ENCODE measurements at regions not wholly inside any gene's neighbourhood (a gene's known extent, or its start where the extent isn't known, plus 50 kb on each side); places are given as distances from the start of the nearest gene placed in this dataset.

- no peak for DNase-seq
Observed at GRCh38 chr12:89977405-89978085, 268.9 kb upstream of the ATP2B1 start.

DNA sequence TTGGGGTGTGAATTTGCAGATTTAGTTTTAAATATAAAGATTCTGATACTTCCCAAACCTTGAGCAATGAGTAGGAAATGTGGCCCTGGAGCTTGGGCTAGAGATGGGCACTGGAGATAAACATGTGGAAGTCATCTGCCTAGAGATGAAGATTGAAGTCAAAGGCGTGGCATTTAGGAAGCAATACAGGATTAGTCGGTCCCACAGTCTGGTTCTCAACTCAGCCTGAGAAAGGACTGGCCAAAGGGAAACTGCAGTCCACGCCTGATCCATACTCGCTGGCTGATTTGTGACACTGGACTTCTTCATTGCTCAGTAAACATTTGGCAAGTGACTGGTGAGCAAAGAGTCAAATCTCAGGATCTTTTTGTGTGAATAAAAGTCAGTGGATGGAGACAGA, 268.2 kb upstream of the ATP2B1 start:
- no peak for DNase-seq

GRCh38 chr12:89975574-89975973, 266.9 kb upstream of the ATP2B1 start:
- no peak for DNase-seq

GRCh38 chr12:89971880-89972279, 263.2 kb upstream of the ATP2B1 start:
- no peak for DNase-seq

- DNase-seq = no peak
Observed at GRCh38 chr12:89970722-89971121, 262.1 kb upstream of the ATP2B1 start.

DNA sequence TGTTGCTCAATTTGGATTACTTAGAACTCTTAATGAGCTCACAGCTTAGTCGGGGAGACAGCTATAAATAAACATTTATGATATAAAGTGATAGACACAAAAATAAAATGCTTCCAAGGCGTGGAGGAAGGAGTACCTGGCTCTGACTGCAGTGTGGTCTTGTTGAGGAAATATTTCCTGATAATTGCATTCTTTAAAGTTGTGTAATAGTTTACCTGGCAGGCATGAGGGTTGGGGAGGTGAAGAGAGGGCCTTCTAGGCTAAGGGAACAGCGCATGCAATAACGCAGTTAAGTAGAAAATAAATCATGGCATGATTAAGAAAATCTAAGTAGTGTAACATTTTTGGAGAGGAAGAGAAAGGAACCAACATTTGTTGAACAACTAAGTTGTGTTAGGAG, 260.5 kb upstream of the ATP2B1 start:
- DNase-seq = no peak

DNA sequence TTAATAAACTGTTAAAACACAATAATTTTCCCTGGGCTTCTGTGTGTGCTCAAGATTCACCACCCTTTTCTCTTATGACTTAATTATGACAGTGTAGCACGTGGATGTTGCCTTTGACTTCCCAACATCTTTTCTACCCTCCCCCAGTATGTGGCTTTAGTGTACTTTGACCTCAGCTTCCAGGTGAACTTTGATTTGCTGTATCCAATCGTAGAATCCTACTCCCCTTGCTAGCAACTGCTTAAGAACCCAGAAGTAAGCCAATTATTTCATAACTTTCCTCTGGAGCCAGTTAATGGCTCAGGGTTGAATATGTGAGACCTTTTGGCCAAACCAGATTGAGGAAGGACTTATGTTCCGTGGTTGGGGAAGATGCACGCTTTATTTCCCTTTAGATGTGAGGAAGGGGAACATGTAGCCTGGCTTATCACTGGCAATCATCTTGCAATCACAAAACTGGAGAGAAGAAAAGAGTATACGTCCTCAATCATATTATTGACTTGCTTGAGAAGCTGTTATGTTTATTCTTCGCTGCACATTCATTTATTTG, 259.6 kb upstream of the ATP2B1 start:
- DNase-seq = no peak

GRCh38 chr12:89966495-89967240, 258.0 kb upstream of the ATP2B1 start:
- DNase-seq = no peak

DNA sequence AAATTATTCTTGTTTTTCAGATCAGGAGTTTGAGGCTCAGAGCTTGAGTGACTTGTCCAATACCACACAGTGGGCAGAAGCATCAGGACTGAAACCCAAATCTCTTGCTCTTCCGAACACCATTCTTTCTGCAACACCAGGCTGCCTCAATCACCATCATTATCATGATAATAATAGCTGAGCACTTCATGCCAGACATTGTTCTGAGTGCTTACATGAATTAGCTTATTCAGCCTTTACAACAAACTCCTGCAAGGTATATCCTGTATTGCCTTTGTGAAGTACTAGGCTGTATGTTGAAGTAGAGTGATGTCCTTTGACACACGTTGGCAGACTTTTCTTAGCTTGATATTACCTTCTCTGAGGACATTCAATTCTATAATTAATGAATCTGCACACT, 257.4 kb upstream of the ATP2B1 start:
- DNase-seq = no peak

DNA sequence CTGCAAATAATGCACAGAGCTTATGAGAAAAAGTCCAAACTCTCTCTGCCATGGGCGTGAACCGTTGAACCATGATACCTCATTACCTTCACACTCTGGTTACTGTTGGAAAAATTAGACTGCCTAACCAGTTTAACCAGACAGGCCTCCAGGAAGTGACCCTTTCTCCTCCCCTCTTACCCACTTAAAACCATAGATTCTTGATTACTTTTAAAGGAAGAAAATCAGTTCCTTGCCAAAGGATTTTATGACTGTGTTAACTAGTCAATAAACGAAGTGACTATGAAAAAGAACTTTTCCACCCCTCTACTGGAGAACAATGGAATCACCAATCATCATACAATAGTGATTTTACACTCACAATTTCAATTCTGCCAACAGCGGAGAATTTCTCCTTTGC, 254.0 kb upstream of the ATP2B1 start:
- no peak for DNase-seq

DNA sequence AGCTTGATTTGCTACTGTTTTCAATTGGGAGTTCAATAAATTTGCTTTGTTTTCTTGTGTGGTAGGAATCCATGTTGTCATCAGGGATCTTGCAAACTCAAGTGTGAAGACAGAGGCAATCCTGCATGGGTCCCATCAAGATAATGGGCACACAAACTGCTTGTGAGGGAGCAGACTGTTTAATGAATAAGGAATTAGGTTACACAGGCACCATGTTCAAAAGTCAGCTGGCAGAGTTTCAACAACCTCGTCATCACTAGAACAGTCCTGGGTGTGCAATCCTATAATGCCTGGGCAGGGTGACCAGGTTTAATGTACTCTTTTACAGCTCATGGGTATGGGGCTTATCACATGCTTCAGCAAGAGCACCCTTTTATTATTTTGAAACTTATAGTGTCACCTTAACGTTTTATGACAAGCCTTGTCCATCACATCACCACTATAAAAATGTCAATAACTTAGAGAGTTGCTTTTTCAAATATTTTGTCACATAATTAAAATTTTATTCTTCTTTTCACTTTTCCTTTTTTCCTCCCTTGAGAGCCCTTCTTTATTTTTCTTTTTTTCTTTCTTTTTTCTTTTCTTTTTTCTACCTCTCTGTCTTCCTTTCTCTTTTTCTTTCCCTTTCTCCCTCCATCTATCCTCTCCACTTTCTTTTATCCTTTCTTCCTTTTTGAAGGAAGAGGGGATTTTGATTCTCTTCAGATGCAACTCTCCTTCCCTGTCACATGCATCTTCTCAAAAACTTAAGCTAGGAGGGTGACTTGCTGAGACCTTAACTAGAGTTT, 252.2 kb upstream of the ATP2B1 start:
- no peak for DNase-seq

GRCh38 chr12:89960011-89960507, 251.4 kb upstream of the ATP2B1 start:
- no peak for DNase-seq

DNA sequence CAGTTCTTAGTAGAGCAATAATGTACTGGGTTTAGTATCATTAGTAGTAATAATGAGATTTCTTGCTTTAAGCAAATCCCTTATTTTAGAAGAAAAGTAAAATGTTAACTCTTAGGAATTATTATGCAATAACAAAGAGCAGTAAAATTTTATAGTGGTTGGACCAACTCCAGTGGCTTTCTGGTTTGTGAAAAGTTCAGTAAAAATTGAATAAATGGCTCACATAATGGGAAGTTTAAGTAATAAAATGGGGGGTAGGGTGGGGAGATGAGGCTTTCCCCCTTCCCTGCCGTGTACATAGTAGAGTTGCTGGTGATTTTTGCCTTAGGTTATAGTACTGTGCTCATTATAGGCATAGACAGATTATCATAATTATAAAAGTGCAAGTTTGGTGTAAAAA, 250.5 kb upstream of the ATP2B1 start:
- DNase-seq = no peak

DNA sequence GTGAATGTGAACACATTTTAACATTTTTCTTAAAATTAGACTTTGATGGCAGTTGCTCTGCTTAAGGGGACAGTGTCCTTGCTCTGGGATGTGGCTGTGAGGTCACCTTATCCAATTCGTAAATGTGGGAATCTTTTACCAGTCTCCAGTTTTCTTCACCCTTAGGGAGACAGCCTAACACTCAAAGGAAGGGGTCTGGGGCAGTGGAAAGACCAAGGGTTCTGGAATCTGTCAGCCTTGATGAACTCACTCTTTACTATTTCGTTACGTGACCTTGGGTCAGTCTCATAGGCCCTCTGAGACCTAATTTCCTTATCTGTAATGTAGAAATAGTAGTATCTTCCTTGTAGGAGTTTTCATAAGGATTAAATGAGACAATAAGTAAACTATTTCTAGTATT, 245.6 kb upstream of the ATP2B1 start:
- DNase-seq = no peak

GRCh38 chr12:89951694-89952060, 243.0 kb upstream of the ATP2B1 start:
- DNase-seq = no peak

DNA sequence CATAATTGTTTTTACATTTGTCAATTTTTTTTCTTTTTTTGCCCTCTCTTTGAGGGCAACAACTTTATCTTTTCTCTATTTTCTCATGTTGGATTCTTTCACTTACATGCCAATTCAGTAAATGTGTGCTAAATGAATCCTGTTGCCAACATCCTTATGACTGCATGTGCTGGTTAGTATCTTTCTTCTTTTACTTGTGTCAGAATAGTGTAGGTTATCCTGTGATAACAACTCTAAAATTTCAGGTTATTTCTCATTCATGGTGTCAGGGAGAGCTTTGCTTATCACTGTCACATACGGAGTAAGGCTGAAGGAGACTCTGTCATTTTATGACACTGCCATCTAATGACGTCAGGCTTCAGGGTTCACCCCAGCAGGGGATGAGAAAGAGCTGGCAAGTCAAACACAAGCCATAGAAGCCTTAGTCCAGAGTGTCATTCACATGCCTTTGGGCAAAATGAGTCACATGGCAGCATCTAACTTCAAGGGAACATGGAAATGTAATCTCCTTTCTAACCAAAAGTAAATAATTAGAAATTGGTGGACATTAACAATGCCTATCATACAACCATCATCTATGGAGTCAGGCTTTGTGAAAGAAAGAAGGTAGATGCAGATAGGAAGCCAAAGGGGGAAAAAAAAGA, 242.5 kb upstream of the ATP2B1 start:
- DNase-seq = no peak

GRCh38 chr12:89950421-89950820, 241.8 kb upstream of the ATP2B1 start:
- DNase-seq = no peak

DNA sequence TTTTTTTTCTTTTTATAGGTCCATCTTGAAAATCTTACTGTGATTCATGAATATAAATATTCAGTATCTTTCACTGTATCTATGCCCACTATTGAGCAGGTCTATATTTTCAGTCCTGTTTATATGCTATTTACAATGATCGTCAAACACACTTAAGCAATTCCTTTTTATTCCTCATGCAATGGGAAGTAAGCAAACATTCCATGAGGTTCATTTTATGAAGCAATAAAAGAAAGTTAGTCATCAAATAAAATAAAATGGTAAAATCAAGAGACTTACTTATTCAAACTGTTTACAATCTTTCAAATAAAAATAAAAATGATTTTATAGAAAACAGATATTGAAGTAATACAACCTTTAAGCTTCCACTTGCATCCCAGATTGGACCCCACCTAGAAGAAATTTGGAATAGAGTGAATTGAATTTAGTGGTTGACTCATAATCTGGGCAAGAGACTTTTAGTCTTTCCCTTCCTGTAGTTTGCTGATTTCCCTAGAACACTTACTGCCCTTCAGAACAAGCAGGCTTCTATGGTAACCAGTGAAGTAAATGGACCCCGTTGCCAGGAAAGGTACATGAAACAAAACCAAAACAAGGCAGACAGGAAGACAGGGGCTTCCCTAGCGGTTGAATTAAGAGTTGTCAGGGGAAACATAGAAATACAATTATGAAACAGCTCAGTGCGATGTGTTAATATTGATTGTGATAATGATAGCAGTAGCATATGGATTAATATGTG, 241.0 kb upstream of the ATP2B1 start:
- DNase-seq = no peak

DNA sequence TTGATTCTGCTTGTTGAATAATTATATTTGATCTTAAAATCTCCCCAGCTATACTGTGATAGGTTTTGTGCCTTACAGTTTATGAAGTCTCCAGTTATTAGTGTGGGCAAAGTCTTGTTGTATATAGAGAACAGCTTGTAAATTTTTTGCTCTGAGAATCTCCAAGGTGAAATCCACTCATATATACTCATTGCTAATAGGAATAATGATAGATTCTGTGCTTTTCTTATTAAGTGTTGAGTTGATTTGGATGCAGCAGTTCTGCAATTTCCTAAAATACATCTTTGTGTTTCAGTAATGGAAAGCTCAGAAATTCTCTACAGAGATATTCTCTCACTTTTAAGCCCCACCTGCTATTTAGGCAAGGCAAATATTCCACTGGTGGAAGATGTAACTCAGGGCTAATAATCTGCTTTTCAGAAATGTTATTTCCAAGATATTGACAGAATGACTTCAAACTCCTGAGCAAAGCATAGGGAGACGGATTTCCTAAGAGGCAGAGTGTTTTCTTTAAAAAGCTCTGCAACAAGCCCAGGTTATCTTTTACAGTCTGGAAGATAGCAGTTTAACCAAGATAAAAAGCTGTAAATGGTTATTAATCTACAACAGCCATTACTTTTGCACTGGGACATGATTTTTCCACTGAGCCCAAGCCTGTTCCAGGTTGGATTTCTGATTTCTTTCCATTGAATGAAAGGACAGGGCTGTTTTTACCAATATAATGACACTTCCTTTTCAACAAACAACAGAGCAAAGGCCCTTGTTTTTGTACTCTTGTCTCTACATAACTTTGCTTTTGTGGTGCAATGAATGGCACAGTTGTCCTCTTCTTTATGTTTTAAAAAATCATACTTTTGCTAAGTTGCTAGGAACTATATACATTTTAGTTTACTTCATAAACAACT, 239.9 kb upstream of the ATP2B1 start:
- DNase-seq = no peak

DNA sequence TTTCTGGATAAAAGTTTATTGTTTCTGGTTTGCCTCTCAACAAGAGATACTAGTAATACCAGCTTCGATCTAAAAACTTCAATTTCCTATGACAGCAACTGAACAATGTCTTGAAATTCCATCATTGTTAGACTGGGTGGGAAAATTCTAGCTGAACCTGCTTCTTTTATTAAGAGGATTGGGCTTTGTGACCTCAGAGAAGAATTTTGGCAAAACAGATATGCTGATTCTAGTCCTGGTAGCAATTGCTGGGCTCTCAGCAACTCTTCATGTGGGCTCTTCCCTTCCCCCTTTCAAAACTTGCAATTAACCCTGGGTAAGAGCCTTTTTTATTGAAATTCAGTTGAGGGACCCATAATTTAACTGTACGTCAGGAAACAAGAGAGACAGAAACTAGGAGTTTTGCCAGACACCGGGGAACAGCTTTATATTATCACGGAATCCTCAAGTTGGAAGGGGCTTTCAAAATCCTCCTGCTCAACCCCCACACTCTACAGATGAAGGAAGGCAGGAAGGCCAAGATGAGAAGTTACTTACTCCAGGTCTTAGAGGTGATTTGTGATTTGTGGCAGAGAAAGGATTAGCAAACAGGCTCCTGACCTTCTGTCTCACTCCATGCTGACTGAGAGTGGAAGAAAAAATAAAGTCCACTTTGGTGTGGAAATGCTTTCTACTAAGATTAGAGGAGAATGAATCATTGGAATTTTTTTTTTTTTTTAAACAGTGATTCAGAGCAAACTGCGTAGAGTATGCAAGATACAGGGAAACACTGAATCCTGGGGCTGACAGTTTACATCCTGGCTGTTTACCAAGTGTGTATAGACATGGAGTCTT, 239.0 kb upstream of the ATP2B1 start:
- DNase-seq = no peak

Data from activated CD8-positive, alpha-beta memory T cell treated with anti-CD3 and anti-CD28 coated beads for 24 hours (primary cell).